ENCODE measurements at regions not wholly inside any gene's neighbourhood (a gene's known extent, or its start where the extent isn't known, plus 50 kb on each side); places are given as distances from the start of the nearest gene placed in this dataset.

- TF ChIP-seq CTCF (IDR thresholded peaks at IDR 0.05) (no peak), POLR2A (IDR thresholded peaks at IDR 0.05) (no peak)
Observed at GRCh38 chr10:62511238-62511637, 137.1 kb downstream of the ZNF365 start.

All from right lobe of liver (tissue), 4 donors.